ENCODE measurements at regions not wholly inside any gene's neighbourhood (a gene's known extent, or its start where the extent isn't known, plus 50 kb on each side); places are given as distances from the start of the nearest gene placed in this dataset.
A peak's percentile ranks its signal among the peaks of the same experiment; 100 is the strongest.

DNA sequence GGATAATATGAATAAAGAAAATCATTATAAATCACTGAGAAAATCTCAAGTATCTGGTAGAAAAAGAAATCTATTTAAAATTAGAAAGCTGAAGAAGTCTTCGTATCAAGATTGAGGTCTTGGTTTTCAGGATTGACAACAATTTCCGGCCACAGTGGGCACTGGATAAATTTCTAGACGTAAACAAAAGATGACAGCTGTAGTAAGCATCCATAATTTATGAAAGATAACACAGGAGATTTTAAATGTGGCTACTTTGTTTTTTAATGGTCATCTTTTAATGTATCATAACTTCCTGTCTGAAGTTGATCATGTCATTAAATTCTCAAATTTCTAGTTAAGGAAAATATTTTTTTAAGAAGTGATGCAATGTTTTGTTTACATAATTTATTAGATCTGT, 444.2 kb downstream of the HTR1B start:
- no peak overlapping the region for H3K4me3 Mint-ChIP-seq
- peaks cover 2% of the 10 kb centered on the region; the same call in 1 of the 2 replicates for H3K27me3 Mint-ChIP-seq (ENCODE audit: insufficient read depth)
- no peaks in the 10 kb centered on the region for H3K9me3 Mint-ChIP-seq
- no peak for DNase-seq
- no peak overlapping the region for H3K27ac Mint-ChIP-seq
- peaks cover 31% of the 10 kb centered on the region for H3K4me1 Mint-ChIP-seq (ENCODE audit: low read depth)
- no peaks in the 10 kb centered on the region for H3K36me3 Mint-ChIP-seq (ENCODE audit: low read depth)
- TF ChIP-seq, protein P1, sequence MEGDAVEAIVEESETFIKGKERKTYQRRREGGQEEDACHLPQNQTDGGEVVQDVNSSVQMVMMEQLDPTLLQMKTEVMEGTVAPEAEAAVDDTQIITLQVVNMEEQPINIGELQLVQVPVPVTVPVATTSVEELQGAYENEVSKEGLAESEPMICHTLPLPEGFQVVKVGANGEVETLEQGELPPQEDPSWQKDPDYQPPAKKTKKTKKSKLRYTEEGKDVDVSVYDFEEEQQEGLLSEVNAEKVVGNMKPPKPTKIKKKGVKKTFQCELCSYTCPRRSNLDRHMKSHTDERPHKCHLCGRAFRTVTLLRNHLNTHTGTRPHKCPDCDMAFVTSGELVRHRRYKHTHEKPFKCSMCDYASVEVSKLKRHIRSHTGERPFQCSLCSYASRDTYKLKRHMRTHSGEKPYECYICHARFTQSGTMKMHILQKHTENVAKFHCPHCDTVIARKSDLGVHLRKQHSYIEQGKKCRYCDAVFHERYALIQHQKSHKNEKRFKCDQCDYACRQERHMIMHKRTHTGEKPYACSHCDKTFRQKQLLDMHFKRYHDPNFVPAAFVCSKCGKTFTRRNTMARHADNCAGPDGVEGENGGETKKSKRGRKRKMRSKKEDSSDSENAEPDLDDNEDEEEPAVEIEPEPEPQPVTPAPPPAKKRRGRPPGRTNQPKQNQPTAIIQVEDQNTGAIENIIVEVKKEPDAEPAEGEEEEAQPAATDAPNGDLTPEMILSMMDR (IDR thresholded peaks at IDR 0.05), result no peak

DNA sequence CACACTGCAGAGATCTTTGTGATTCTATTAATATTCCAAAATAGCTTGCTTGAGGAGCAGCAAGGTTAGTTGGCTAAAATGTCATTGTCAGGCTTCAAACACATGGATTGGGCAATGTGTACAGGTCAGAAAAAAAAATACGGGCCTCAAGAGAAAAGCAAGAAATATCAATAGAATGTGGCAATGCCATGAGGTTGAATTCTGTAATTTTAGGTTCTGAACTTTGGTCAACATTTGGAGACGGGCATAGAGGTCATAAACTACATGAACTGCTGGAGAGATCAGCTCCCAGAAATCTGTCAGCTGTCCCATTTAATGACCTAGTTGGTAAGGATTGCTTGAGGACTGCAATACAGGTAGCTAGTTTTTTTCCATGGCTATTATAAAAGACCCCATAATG, 445.8 kb downstream of the HTR1B start:
- Mint-ChIP-seq H3K27ac (no peak overlapping the region), H3K4me1 (ENCODE audit: low read depth) (peaks cover 31% of the 10 kb centered on the region), H3K36me3 (ENCODE audit: low read depth) (no peaks in the 10 kb centered on the region), H3K27me3 (ENCODE audit: insufficient read depth) (peaks cover 2% of the 10 kb centered on the region; the same call in 1 of the 2 replicates), H3K9me3 (no peaks in the 10 kb centered on the region), H3K4me3 (no peak overlapping the region)
- TF ChIP-seq, protein P1 (IDR thresholded peaks at IDR 0.05), result no peak
- DNase-seq, result no peak

DNA sequence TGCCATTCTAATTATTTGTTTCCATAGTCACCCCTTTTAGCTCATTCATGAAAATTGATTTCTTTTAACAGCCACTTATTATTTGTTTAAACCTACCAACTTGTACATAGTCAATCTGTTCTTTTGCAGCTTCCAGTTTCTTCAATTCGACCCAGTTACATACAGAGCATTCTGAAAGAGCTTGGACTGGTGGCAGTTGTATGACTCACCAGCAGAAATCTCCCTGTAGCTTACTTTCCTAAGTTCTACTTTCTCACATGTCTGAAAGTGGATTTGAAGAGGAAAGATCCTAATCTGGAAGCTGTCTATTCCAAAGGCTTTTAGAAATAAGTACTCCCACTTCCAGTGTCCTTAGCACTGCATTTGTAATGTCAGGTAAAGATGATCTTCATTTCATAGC, 447.9 kb downstream of the HTR1B start:
- TF ChIP-seq, protein P1 (IDR thresholded peaks at IDR 0.05), result no peak
- H3K36me3 Mint-ChIP-seq (ENCODE audit: low read depth), result no peaks in the 10 kb centered on the region; the same call in 1 of the 2 replicates
- peak; percentile 55 for DNase-seq
- H3K27ac Mint-ChIP-seq, result no peak overlapping the region; the same call in 1 of the 2 replicates
- H3K4me1 Mint-ChIP-seq (ENCODE audit: low read depth), result peaks cover 19% of the 10 kb centered on the region
- peak overlapping the region; percentile 60 for H3K4me3 Mint-ChIP-seq
- H3K9me3 Mint-ChIP-seq, result no peaks in the 10 kb centered on the region
- peaks cover 2% of the 10 kb centered on the region; the same call in 1 of the 2 replicates for H3K27me3 Mint-ChIP-seq (ENCODE audit: insufficient read depth)

DNA sequence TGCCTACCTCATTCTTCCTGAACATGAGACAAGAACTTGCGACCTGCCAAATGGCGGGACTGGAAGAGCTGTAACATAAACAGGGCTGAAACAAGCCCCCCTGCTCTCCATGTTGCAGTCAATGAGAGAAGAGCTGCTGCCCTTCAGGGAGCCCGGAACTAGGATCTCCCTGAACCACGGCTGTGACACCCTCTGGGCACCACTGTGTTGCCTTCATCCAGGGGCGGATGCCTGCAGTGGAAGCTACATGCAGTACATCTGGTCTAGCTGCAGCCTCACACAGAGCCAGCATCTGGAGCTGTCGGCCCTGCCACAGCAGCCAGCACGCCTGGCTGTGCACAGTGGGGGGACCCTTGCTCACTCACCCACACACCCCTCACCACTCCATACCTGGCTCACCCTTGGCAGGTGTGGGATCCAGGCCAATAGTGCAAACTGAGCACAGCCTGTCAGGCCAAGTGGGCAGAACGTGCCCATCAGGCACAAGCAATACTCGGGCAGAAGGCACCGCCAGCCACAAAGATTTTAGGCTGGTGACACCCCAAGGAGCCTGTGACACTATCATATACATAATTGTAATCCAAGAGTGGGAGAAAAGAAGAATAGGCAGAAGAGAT, 451.3 kb downstream of the HTR1B start:
- H3K27ac Mint-ChIP-seq, result no peak overlapping the region
- no peaks in the 10 kb centered on the region; the same call in 1 of the 2 replicates for H3K36me3 Mint-ChIP-seq (ENCODE audit: low read depth)
- TF ChIP-seq, protein P1 (IDR thresholded peaks at IDR 0.05), result no peak
- H3K4me1 Mint-ChIP-seq (ENCODE audit: low read depth), result peaks cover 19% of the 10 kb centered on the region
- no peak overlapping the region for H3K4me3 Mint-ChIP-seq
- no peak for DNase-seq
- H3K27me3 Mint-ChIP-seq (ENCODE audit: insufficient read depth), result no peaks in the 10 kb centered on the region
- no peaks in the 10 kb centered on the region for H3K9me3 Mint-ChIP-seq

DNA sequence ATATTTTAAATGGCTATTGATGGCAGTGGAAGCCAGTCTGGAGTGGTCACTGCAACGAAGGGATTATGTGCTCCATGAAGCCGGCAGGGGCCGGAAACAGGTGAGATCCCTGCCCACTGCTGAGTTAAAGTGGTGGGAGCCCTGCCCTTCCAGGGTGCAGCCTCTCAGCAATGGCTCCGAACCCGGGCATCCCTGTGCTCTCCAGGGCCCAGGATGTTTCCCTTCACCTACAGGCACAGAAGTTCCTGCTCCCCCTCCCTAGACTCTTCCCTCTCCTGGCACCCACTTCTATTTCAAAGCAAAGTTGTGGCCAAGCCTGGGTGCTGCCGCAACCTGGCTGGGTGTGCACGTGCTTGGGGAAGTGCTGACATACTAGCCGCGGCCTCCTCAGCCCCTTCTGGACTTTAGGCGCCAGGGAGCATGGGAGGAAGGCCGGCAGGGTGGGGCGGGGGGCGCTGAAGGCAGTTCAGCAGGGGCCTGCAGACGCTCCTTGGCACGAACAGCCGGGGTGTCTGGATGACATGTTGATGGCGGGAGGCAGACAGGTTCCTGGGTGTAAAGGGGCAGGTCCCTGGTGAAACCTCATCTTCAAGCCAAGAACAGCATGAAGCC, 452.3 kb downstream of the HTR1B start:
- H3K4me3 Mint-ChIP-seq, result no peak overlapping the region
- DNase-seq, result no peak
- H3K9me3 Mint-ChIP-seq, result no peaks in the 10 kb centered on the region
- TF ChIP-seq, protein P1 (IDR thresholded peaks at IDR 0.05), result no peak
- no peak overlapping the region for H3K27ac Mint-ChIP-seq
- H3K4me1 Mint-ChIP-seq (ENCODE audit: low read depth), result peaks cover 18% of the 10 kb centered on the region
- H3K36me3 Mint-ChIP-seq (ENCODE audit: low read depth), result no peaks in the 10 kb centered on the region; the same call in 1 of the 2 replicates
- H3K27me3 Mint-ChIP-seq (ENCODE audit: insufficient read depth), result no peaks in the 10 kb centered on the region
